ENCODE measurements at regions not wholly inside any gene's neighbourhood (a gene's known extent, or its start where the extent isn't known, plus 50 kb on each side); places are given as distances from the start of the nearest gene placed in this dataset.
"Not testable (repeated sequence)": the region's sequence is repeated elsewhere in the genome, so short reads cannot be mapped to it uniquely, and the experiment has no call there.

DNA sequence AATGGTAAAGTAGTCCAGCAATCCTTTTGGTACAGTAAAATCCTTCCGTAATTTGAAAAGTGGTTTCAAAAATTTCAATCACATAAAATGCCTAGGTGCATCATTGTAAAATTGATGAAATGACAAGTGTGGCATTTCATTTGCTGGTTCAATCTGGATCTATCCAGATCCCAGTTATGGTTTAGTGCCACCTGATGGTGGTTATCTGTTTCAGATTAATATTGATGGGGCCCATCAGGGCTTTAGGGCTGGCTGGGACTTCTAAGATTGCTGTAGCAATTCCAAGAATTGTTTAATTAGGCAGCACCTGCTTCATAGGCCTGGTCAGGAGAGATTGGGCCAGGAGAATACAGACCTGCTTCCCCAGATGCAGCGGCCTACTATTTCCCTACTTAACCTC lies 55.5 kb upstream of the PIK3C3 start:
- no peak for DNase-seq (ENCODE audit: low read depth)

DNA sequence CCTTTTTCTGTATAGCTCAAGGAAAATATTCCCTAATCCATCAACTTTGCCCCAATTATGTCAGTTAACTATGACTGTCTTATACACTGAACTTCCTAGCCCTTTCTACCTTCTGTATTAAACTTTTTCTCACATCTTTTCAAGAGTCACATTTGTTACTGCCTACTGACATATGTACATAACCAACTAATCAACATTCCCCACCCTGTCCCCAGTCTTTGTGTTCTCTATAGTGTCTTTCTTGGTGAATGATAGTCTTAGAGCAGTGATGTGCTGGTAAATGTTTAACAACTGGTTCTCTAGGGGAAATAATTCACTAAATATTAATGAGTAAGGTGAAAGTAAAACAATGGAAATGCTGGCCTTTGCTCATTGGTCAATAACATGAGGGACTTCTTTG lies 61.6 kb upstream of the PIK3C3 start:
- no peak for DNase-seq (ENCODE audit: low read depth)

DNA sequence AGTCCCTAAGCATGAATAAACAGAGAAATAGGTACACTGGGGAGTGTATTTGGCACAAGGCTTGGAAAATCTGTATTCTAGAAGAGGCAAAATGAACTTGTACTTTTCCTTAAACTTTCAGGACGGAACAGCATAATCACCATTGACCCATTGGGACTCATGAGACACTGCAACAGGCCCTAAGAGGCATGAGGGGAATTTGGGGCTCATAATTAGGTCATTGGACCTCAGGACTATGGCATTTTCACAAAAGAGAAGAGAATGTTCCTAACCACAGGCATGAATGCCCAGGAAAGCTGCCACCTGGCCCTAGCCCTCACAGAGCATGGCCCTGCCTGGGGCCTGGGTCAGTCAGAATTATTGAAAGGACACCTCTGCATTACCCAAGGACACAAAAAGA lies 67.9 kb upstream of the PIK3C3 start:
- no peak for DNase-seq (ENCODE audit: low read depth)

DNA sequence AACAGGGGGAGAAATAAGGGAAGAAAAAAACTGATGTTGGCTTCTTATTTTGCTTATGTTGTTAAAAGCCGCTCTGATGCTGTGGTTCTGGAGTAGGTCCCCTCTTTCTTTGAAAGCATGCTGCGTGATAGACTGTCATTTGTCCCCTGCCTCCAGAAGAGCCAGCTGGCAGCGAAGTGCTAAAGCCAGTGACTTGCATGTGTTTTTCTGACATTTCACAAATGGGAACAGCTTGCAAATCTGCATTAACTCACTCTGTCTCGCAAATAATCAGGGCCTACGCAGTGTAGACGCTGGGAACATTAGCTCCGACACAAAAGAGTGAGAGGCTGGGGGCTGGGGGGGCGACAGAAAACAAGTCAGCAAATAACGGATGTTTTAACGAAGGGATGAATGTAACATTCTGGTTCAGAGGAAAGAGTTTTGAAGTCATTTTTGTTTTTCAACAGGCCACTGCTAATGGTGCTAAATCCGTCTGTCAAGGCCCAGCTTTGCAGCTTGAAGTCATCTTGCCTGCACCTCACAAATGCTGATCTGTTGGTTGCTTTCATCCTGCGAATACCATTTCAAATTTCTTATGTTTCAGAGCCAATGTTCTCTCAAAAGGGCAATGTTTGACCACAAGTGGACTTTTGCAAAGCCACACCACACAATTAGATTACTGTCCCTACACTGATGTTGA lies 68.8 kb upstream of the PIK3C3 start:
- no peak for DNase-seq (ENCODE audit: low read depth)

DNA sequence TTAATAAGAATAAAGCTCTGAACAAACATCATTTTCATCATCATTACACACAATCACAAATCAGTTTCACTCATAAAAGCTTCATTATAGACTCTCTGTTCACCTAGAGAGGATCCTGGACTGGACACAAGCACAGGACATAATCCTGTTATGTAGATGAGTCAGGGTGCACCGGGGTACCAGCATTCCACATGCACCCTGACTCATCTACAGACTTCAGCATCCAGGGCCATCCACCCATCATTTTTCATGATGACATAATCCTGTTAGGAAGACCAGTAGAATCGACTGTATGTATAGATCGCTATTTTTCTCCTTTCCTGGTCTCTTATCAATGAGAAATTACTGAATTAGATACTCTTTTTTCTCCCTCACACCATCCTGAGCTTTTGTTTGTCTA lies 73.7 kb upstream of the PIK3C3 start:
- no peak for DNase-seq (ENCODE audit: low read depth)

DNA sequence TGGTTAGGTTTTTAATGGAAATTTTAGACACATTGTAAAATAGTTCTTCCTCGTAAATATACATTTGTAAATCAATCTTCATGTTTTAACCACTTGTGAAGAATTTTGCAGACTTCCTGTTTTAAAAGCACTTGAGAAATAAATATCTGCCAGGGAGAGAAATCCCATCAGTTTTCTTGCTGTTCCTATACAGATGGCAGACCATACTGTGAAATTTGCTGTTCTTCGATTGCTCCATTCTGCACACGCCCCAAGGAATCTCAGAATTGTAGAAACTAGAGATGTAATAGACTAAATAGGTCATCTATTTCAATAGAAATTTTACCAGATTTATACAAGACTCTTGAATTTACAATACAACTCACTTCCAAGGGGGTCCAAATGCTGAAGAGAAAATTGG lies 75.8 kb upstream of the PIK3C3 start:
- no peak for DNase-seq (ENCODE audit: low read depth)

DNA sequence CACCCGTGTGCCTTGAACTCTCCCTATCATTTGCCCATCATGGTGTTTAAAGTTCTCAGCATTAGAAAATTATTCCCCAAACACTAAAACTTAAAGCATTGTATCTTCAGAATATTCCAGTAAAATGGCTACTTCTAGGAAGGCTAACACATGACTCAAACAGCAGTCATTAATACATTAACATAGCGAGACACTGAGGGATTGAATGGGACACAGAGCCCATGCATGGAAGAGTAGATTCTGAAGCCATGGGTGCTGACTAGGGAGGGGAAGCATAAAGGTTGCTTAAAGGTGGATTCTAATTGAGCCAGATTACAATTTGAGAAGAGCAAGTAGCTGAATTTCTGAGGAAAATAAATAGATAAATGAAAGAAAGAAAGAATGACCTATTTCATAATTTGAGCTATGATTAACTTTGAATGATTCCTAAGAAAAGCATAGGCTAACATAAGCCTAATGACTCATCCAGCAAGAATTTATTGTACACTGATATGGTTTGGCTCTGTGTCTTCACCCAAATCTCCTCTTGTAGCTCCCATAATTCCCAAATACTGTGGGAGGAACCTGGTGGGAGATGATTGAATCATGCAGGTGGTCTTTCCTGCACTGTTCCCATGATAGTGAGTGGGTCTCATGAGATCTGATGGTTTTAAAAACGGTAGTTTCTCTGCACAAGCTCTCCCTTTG lies 79.8 kb upstream of the PIK3C3 start:
- no peak for DNase-seq (ENCODE audit: low read depth)

DNA sequence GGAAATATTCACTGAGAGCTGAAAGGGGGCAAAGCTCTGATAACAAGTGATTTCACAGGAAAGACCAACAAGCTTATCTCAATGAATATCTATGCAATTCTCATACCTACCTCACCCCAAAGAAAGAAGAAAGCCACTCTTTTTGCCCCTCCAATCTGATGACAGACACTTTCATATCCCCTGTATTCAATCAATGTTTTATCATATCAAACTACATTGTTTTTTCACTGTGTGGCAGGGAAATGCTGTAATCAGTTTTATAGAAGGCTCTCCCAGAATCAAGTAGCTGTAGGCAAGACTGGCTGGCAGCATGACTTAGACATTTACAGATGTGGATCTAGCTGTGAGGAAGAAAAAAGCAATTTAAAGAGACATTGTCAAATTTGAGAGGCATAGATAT lies 81.3 kb upstream of the PIK3C3 start:
- DNase-seq (ENCODE audit: low read depth) = no peak

DNA sequence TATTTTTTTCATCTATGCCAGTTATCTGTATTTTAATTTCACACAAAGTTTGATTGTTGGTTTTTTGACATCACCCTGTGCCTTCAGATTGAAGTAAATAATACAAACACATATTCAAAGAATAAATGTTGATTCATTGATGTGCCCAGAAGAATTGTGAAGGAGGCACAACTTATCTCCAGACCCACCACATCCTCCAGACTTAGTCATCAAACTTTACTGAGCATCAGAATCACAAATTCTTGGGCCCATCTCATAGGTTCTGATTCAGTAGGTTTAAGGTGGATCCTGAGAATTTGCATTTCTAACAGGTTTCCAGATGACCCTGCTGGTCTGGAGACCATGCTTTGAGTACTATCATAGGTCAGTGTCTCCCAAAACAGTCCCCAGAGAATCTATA lies 82.8 kb upstream of the PIK3C3 start:
- no peak for DNase-seq (ENCODE audit: low read depth)

DNA sequence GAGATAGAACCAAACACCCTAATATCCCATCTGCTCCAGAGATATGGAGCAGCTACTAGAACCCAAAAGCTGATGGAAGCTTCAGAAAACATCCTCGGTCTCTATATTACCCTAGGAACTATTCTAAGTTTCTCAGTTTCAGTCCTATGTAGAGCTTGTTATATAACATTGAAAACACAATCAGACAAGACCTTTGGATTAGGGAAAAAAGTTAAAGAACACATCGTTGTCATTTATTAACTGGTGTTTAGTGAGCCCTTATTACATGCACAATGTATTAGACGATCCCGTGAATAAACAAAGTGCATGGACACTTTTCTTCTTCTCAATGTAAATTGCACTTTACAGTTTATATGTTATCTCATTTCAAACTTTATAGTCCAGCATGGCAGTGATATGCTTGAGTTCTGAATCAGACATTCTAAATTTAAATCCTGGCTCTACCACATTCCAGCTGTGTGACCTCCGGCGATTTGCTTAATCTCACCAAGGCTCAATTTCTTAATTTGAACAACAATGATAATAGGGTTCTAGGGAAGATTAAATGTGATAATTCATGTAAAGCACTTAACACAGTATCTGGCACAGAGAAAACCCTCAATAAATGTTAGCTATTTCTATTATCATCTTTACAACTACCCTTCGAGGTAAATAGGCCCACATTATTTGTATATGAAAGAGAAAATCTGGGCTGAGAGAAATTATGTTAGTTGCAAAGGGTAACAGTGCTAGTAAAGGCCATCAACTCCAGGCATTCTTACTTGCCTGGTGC lies 83.6 kb upstream of the PIK3C3 start:
- no peak for DNase-seq (ENCODE audit: low read depth)

DNA sequence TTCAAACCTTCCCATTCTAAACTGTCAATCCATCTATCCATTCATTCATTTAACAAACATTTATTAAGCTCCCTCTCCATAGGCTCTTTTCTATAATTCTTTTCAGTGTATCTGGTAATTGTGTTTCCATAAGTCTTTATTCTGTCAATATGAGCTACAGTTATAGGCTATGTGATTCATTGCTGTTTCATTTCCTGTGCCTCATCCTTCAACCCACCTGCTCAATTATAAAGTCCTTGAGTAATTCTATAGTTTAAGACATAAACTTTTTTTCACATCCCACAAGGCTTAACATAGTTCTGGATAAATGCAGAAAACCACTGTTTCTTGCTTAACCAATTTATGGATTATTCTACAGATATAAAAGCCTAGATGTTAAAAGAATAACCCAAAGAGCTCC lies 84.2 kb upstream of the PIK3C3 start:
- no peak for DNase-seq (ENCODE audit: low read depth)

DNA sequence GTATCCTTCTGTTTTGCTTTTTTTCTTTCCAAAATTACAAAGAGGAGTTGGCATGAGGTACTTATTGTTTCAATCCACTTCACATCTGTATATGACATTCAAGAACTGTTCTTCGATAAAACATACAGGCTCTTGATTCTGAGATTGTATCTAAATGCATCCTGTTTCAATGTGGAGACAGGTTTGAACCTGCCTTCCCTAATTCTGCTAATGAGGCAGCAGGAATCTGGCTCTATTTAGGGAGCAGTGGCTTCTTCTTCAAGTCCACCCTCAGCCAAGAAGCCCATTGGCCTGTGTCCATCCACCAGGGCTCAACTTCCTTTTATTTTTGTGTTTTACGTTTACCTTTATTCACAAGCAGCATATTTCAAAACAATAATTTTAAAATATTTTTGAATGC lies 84.8 kb upstream of the PIK3C3 start:
- no peak for DNase-seq (ENCODE audit: low read depth)

DNA sequence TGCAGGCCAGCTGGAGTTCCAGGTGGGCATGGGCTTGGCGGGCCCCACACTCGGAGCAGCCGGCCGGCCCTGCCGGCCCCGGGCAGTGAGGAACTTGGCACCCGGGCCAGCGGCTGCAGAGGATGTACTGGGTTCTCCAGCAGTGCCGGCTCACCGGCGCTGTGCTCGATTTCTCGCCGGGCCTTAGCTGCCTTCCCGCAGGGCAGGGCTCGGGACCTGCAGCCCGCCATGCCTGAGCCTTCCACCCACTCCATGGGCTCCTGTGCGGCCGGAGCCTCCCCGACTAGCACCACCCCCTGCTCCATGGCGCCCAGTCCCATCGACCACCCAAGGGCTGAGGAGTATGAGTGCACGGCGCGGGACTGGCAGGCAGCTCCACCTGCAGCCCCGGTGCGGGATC lies 89.2 kb upstream of the PIK3C3 start:
- not testable (repeated sequence) for DNase-seq (ENCODE audit: low read depth)

DNA sequence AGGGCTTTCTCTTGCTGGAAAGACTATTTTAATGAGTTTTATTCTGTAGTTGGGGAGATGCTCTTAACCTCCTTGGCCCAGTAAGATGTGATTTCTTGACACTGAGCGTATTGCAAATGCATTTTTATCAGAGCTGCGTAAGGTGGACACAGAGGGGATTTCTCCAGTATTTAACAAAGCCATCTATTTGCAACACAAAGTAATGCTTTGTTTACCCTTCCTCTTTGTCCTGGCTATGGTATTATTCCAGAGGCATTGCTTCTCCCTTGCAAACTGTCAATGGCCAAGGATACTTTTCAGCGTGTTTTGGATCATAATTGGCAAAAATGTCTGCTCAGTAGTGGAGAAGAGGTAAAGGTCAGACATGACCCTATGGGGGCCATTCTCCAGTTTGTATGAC lies 90.8 kb upstream of the PIK3C3 start:
- no peak for DNase-seq (ENCODE audit: low read depth)

DNA sequence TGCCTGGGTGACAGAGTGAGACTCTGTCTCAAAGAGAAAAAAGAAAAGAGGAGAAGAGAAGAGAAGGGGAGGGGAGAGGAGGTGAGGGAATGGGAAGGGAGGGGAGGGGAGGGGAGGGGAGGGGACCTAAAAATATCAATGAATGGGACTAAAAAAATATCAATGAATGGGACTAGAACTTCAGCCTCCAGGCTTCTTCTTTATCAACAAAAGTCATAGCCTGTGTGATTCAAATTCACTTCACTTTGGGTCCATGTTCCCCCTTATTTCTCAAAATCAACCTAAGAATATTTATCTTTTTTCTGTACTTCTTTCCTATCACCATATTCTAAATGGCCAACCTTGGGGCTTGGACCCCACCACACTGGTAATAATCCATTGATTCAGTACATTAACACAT lies 92.1 kb upstream of the PIK3C3 start:
- DNase-seq (ENCODE audit: low read depth) = no peak

DNA sequence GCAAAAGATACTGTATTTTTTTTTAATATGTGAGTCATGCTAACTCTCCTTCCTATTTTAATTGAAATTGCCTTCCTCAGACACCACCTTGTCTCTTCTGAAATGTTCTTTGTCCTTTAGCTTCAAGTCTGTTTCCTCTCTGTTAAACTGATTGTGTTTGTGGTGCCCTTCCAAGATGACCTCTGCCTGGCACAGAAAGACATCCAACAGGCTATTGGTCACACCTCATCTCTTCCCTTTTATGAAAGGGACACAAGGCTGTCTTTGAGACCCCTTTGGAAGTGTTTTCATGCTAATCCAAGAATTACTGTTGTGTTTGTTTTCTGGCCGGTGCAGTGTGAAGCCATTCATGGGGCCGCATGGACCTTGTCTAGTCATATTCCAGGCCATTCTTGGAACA lies 94.0 kb upstream of the PIK3C3 start:
- no peak for DNase-seq (ENCODE audit: low read depth)

DNA sequence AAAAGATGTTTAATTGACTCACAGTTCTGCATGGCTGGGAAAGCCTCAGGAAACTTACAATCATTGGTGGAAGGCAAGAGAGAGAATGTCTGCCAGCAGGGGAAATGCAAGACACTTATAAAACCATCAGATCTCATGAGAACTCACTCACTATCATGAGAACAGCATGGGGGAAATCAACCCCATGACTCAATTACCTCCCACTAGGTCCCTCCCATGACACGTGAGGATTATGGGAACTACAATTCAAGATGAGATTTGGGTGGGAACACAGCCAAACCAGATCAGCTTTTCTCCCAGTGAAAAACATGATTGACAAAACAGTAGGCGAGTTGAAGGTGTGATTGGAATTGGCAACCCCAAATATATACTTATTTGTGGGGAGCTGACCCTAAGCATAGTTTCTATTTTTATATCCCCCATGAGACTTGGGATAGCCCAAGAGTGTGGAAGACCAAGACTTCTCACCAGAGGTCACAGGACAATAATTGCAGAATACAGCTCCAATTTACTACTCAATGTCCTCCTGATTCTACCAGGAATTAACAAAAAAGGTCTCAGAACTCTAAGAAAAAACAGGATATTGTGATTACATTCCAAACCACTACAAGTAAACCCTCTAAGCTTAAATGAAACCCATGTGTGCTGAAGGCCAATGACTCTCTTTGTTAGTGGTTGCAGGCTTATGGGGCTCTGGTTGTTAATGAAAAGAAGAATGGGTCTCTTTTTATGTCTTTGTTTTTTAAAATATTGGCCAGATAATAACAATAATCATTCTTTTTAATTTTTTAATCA lies 96.1 kb upstream of the PIK3C3 start:
- no peak for DNase-seq (ENCODE audit: low read depth)

DNA sequence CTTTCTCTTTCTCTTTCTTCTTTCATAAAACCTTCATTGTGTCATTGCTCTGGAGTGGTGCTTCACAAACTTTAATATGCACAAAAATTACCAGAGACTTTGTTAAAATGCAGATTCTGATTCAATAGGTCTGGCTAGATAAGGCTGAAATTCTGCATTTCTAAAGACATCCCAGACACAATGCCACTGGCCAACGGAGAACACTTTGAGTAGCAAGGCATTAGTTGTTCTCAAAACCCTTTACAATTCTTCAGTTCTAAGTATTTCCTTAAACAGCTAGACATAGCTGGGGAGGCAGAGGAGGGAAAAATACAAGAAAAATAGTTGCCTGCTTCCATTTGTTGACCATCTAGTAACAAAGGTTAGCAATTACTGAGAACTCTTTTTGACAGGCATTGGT lies 101.8 kb upstream of the PIK3C3 start:
- no peak for DNase-seq (ENCODE audit: low read depth)

DNA sequence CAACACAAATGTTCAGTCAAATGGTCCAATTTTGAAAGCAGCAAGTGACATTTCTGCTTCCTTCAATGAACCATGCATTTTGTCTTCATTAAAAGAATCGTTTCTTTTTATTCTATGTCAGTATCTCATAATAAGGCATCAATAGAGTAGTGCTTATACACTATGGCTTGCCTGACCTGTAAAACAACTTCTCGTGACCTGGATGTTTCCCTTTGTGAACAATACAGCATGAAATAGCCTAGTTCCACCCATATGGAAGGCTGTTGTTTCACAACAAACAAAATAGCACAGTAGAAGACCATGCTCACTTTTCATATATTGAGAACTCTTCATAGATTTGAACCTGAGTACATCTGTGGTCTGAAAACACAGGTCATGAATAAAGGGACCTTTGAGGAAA lies 104.3 kb upstream of the PIK3C3 start:
- DNase-seq (ENCODE audit: low read depth) = no peak

DNA sequence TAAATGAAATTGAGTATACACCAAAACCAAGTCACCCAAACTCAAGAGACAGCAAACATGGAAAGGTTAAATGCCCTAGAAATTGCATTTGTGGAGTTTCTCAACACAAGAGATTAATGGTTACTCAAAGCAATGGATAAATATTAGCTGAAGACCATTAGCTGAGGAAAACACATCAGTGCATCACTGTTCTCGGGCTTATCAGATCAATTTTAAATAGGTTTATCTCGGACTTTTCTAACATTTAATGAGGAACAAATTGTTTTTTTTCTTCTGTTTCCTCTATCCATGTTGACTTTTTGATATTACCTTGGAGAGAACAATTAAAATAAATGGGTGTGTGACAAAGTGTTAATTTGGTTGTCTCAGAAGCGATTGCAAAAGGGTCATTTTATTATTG lies 105.4 kb upstream of the PIK3C3 start:
- no peak for DNase-seq (ENCODE audit: low read depth)

DNA sequence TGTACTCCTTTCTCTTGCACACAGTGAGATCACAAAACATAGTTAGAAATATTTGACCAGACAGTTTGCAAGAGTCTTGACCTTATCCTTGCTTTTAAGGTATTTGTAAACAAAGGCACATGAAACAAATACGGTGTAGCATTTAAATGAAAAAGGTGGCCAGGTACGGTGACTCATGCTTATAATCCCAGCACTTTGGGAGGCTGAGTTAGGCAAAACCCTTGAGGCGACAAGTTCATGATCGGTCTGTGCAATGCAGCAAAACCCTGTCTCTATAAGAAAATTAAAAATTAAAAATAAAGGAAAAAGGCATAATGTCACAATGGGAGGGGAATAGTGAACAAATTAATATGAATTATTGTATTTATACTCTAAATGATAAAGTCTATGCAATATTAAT lies 109.5 kb upstream of the PIK3C3 start:
- no peak for DNase-seq (ENCODE audit: low read depth)

DNA sequence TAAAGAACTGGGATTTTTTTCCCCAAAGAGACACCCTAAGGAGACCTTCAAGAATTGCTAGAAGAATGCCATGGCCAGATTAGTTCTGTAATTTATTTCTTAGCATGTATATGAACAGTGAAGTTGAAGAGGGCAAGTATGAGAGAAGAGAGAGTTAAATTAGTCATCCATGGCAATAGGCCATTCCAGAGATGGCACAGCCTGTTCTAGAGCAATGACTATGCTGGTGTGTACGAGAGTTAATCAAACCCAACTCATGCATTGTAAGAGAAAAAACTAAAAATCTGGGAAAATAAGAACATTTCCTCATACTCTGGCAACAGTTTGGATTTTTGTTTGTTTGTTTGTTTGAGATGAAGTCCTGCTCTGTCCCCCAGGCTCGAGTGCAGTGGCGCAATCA lies 112.1 kb upstream of the PIK3C3 start:
- no peak for DNase-seq (ENCODE audit: low read depth)

Measured in activated T-helper 9 cell treated with anti-CD3 and anti-CD28 coated beads, Interleukin-2, amount 50 U/mL, for 16 hours (primary cell).